Chondrocyte (in vitro differentiated cells): ENCODE measurements at regions not wholly inside any gene's neighbourhood (a gene's known extent, or its start where the extent isn't known, plus 50 kb on each side); places are given as distances from the start of the nearest gene placed in this dataset.

Experiments
- DNase-seq: peaks from one replicate; pipeline ENCODE4 v3.0.0; 2021; ENCODE audit warnings: mixed read lengths, low spot score
- H3K27ac Mint-ChIP-seq: one replicate; pipeline ENCODE4 v1.8.0; 2021; ENCODE audit warnings: mild to moderate bottlenecking, moderate library complexity, mixed read lengths; ENCODE audit not compliant: unreplicated experiment
- H3K27me3 Mint-ChIP-seq: 2 replicates; pipeline ENCODE4 v1.8.0; 2021; ENCODE audit warnings: low read depth, mixed read lengths
- H3K36me3 Mint-ChIP-seq: 2 replicates; pipeline ENCODE4 v1.8.0; 2021; ENCODE audit warnings: low read depth, mixed read lengths
- H3K4me1 Mint-ChIP-seq: 2 replicates; pipeline ENCODE4 v1.8.0; 2021; ENCODE audit warnings: low read depth, mild to moderate bottlenecking, mixed read lengths
- H3K4me3 Mint-ChIP-seq: one replicate; pipeline ENCODE4 v1.8.0; 2021; ENCODE audit warnings: mild to moderate bottlenecking, moderate library complexity, mixed read lengths; ENCODE audit not compliant: unreplicated experiment
- H3K9me3 Mint-ChIP-seq: 2 replicates; pipeline ENCODE4 v1.8.0; 2021; ENCODE audit warnings: low read depth, mixed read lengths
- TF ChIP-seq, protein P1 (sequence below): fragments of 200-600 bp; sonication (generic); IDR thresholded peaks from 2 replicates; pipeline ENCODE4 v1.5.0; 2021; ENCODE audit warnings: antibody characterized with exemption, mild to moderate bottlenecking, moderate library complexity

DNA sequence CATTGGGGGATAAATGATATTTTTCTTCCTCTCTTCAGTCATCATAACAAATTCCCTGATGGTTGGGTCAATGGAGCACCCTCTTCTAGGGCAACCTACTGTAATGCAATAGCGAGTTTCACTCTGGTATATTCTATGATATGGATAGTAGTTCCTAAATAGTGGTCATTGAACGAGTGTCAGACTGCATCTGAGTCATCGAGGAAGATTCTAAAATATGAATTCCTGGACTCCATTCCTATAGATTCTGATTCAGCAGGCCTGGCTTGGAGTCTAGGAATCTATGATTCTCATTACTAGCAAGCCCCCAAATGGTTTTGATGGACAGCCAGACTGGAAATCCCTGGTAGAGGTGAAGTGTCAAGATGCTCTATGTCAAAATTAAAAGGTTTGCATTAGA, 254.5 kb downstream of the BUB3 start:
- H3K4me3 Mint-ChIP-seq = no peak overlapping the region
- H3K9me3 Mint-ChIP-seq = peaks cover 17% of the 10 kb centered on the region
- DNase-seq = no peak
- H3K36me3 Mint-ChIP-seq = no peaks in the 10 kb centered on the region
- H3K27me3 Mint-ChIP-seq = peaks cover 3% of the 10 kb centered on the region
- TF ChIP-seq, protein P1, sequence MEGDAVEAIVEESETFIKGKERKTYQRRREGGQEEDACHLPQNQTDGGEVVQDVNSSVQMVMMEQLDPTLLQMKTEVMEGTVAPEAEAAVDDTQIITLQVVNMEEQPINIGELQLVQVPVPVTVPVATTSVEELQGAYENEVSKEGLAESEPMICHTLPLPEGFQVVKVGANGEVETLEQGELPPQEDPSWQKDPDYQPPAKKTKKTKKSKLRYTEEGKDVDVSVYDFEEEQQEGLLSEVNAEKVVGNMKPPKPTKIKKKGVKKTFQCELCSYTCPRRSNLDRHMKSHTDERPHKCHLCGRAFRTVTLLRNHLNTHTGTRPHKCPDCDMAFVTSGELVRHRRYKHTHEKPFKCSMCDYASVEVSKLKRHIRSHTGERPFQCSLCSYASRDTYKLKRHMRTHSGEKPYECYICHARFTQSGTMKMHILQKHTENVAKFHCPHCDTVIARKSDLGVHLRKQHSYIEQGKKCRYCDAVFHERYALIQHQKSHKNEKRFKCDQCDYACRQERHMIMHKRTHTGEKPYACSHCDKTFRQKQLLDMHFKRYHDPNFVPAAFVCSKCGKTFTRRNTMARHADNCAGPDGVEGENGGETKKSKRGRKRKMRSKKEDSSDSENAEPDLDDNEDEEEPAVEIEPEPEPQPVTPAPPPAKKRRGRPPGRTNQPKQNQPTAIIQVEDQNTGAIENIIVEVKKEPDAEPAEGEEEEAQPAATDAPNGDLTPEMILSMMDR = no peak
- no peaks in the 10 kb centered on the region for H3K4me1 Mint-ChIP-seq
- no peak overlapping the region for H3K27ac Mint-ChIP-seq

DNA sequence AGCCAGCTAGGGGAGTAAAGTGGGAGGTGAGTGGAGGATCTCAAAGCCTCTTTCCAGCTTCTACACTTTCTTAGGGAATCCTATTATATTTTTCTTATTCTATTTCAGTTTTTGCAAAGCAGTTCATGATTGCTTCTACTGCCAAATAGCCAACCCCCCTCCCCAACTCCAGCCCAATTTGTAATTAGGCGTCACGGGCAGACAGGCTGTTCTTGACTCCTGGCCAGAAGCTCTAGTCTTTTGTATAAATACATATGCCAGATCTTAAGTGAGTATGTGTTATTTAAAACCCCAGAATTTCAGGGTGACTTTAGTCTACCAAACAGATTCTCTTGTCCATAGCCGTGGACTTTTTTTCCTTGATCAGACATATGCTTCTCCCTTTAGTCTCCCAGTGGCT, 255.2 kb downstream of the BUB3 start:
- Mint-ChIP-seq H3K27me3 (peaks cover 3% of the 10 kb centered on the region), H3K4me3 (no peak overlapping the region), H3K4me1 (no peaks in the 10 kb centered on the region)

DNA sequence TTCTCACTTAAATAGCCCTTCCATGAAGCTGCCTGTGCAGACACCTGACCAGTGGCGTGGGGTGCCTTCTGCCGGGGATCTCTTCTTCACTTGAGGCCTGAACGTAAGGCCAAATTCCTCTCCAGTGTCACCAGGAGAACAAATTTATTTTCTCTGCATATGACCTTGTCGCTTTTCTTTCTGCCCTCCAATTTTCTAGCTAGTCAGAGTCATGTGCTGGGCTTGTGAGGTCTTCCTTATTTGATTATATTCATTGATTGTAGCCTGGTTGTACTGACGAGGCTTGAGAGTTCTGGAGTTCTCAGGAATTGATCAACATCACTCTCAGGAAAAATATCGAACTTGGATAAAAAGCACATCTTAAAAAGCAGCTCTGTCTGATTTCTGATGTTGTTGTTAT, 255.7 kb downstream of the BUB3 start:
- no peak overlapping the region for H3K4me3 Mint-ChIP-seq
- peaks cover 3% of the 10 kb centered on the region for H3K27me3 Mint-ChIP-seq

More for the DNA sequence above, 255.2 kb downstream of the BUB3 start:
- DNase-seq = no peak
- TF ChIP-seq, protein P1 = no peak
- Mint-ChIP-seq H3K9me3 (peaks cover 14% of the 10 kb centered on the region), H3K27ac (no peak overlapping the region), H3K36me3 (no peaks in the 10 kb centered on the region)

DNA sequence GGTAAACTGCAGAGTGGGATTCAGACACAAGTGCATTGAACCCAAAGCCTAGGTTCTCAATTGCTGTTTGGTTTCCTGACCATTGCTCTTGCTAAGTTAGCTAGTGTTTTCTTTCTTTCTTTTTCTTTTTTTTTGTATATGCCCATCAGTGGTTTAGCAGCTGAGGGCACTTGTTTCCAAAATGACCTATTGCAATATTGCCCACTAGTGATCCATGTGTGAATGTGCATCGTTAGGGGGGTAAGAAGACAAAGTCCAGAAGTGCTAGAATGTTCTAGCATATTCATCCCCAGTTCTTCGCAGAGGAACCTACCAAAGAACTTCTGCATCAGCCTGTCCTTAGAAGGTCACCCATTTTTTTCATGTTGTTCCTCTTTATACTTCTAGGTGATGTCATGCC, 252.8 kb upstream of the GPR26 start:
- Mint-ChIP-seq H3K27ac (no peak overlapping the region), H3K27me3 (peaks cover 4% of the 10 kb centered on the region), H3K36me3 (no peaks in the 10 kb centered on the region), H3K4me3 (no peak overlapping the region), H3K9me3 (peaks cover 2% of the 10 kb centered on the region), H3K4me1 (no peaks in the 10 kb centered on the region)
- DNase-seq = no peak
- TF ChIP-seq, protein P1 = no peak

More for the DNA sequence above, 255.7 kb downstream of the BUB3 start:
- DNase-seq = no peak
- TF ChIP-seq, protein P1 = no peak
- Mint-ChIP-seq H3K9me3 (peaks cover 10% of the 10 kb centered on the region), H3K4me1 (no peaks in the 10 kb centered on the region), H3K36me3 (no peaks in the 10 kb centered on the region), H3K27ac (no peak overlapping the region)

DNA sequence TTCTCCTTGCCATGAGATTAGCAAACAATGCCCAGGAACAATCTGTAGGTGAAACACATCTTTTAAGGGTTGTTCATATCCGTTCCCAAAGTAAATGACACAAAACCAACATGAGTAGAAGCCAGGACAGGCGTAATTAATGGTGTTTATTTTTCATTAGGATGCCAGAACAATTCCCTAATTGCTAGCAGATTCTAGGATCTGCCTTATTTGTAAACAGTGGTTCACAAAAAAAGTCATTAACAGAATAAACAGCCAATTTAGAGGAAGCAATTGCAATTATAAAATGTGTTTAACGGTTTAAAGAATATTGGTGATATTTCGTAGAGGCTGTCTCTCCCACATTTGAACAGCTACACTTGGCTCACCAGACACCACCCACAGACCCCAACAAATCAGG, 250.6 kb upstream of the GPR26 start:
- H3K27me3 Mint-ChIP-seq = peaks cover 2% of the 10 kb centered on the region
- H3K9me3 Mint-ChIP-seq = no peaks in the 10 kb centered on the region
- H3K4me1 Mint-ChIP-seq = no peaks in the 10 kb centered on the region
- no peak overlapping the region for H3K4me3 Mint-ChIP-seq
- TF ChIP-seq, protein P1 = no peak
- H3K36me3 Mint-ChIP-seq = no peaks in the 10 kb centered on the region
- no peak for DNase-seq
- no peak overlapping the region for H3K27ac Mint-ChIP-seq
